Erythroblast (primary cell): ENCODE measurements at regions not wholly inside any gene's neighbourhood (a gene's known extent, or its start where the extent isn't known, plus 50 kb on each side); places are given as distances from the start of the nearest gene placed in this dataset.

Experiments used
- GATA1 ChIP-seq: IDR thresholded peaks from 2 replicates; pipeline ENCODE4 v1.6.1; 2011; ENCODE audit warnings: low read depth, mild to moderate bottlenecking, control low read depth, low read length, moderate library complexity
- POLR2A ChIP-seq: IDR thresholded peaks from 2 replicates; pipeline ENCODE4 v1.6.1; 2011; ENCODE audit warnings: mild to moderate bottlenecking, low read length

DNA sequence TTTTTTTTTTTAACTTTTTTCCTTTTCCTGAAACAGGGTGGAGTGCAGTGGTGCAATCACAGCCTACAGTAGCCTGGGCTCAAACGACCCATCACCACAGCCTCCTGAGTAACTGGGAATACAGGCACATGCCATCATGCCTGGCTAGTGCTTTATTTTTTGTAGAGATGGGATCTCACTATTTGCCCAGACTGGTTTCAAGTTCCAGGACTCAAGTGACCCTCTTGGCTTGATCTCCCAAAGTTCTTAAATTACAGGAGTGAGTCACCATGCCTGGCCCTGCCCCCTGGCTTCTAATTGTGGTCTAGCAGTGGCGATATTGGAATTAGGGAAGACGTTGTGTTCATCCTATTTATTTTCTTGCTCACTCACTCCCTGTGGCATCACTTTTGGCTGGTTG is 1138.4 kb downstream of the SI start:
- no peak for TF ChIP-seq POLR2A
- TF ChIP-seq GATA1, result no peak
